ENCODE measurements at regions not wholly inside any gene's neighbourhood (a gene's known extent, or its start where the extent isn't known, plus 50 kb on each side); places are given as distances from the start of the nearest gene placed in this dataset.

DNA sequence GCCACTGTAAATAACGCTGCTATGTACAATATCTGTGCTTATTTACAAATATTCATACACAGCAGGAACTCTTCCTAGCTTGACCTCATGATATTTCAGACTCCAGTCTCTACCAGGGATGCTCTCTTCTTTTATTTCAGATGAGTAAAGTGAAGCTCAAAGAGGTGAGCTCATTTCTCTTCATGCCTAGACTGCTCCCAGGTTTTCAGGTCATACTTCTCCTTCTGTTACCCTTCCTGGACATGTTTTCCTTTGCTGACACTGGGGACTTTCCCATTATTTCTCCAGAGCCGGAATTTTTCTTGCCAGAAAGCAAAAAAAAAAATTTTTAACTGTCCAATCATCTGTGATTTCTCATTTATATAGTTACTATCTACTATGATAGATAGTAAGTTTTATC, 147.2 kb upstream of the DST start (continued):
- TF ChIP-seq, protein P1, sequence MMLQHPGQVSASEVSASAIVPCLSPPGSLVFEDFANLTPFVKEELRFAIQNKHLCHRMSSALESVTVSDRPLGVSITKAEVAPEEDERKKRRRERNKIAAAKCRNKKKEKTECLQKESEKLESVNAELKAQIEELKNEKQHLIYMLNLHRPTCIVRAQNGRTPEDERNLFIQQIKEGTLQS (IDR thresholded peaks at IDR 0.05), result no peak
- TF ChIP-seq GABPA (IDR thresholded peaks at IDR 0.05 in 1 of 2, conservative IDR thresholded peaks at IDR 0.05 in 1 of 2), result no peak

DNA sequence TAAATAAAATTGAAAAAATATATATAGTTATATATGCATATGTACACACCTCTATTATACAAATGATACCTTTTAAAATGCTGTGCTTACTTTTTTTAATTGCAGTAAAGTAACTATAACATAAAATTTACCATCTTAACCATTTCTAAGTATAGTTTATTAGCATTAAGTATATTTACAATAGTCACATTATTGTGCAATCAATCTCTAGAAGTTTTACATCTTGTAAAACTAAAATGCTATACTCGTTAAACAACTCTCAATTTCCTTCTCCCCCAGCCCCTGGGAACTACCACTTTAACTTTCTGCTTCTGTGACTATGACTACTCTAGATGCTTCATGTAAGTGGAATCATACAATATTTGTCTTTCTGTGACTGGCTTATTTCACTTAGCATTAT, 146.7 kb upstream of the DST start:
- TF ChIP-seq, protein P2, sequence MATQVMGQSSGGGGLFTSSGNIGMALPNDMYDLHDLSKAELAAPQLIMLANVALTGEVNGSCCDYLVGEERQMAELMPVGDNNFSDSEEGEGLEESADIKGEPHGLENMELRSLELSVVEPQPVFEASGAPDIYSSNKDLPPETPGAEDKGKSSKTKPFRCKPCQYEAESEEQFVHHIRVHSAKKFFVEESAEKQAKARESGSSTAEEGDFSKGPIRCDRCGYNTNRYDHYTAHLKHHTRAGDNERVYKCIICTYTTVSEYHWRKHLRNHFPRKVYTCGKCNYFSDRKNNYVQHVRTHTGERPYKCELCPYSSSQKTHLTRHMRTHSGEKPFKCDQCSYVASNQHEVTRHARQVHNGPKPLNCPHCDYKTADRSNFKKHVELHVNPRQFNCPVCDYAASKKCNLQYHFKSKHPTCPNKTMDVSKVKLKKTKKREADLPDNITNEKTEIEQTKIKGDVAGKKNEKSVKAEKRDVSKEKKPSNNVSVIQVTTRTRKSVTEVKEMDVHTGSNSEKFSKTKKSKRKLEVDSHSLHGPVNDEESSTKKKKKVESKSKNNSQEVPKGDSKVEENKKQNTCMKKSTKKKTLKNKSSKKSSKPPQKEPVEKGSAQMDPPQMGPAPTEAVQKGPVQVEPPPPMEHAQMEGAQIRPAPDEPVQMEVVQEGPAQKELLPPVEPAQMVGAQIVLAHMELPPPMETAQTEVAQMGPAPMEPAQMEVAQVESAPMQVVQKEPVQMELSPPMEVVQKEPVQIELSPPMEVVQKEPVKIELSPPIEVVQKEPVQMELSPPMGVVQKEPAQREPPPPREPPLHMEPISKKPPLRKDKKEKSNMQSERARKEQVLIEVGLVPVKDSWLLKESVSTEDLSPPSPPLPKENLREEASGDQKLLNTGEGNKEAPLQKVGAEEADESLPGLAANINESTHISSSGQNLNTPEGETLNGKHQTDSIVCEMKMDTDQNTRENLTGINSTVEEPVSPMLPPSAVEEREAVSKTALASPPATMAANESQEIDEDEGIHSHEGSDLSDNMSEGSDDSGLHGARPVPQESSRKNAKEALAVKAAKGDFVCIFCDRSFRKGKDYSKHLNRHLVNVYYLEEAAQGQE (IDR thresholded peaks at IDR 0.05), result no peak
- no peak for TF ChIP-seq RXRA (IDR thresholded peaks at IDR 0.05)
- TF ChIP-seq HNF4A (conservative IDR thresholded peaks at IDR 0.05), result no peak
- TF ChIP-seq, protein P3, sequence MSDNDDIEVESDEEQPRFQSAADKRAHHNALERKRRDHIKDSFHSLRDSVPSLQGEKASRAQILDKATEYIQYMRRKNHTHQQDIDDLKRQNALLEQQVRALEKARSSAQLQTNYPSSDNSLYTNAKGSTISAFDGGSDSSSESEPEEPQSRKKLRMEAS (IDR thresholded peaks at IDR 0.05), result no peak
- TF ChIP-seq, protein P4, sequence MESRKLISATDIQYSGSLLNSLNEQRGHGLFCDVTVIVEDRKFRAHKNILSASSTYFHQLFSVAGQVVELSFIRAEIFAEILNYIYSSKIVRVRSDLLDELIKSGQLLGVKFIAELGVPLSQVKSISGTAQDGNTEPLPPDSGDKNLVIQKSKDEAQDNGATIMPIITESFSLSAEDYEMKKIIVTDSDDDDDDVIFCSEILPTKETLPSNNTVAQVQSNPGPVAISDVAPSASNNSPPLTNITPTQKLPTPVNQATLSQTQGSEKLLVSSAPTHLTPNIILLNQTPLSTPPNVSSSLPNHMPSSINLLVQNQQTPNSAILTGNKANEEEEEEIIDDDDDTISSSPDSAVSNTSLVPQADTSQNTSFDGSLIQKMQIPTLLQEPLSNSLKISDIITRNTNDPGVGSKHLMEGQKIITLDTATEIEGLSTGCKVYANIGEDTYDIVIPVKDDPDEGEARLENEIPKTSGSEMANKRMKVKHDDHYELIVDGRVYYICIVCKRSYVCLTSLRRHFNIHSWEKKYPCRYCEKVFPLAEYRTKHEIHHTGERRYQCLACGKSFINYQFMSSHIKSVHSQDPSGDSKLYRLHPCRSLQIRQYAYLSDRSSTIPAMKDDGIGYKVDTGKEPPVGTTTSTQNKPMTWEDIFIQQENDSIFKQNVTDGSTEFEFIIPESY (IDR thresholded peaks at IDR 0.05), result no peak
- TF ChIP-seq TAF1 (conservative IDR thresholded peaks at IDR 0.05), result no peak
- TF ChIP-seq HNF4G (IDR thresholded peaks at IDR 0.05), result no peak
- TF ChIP-seq, protein P5, sequence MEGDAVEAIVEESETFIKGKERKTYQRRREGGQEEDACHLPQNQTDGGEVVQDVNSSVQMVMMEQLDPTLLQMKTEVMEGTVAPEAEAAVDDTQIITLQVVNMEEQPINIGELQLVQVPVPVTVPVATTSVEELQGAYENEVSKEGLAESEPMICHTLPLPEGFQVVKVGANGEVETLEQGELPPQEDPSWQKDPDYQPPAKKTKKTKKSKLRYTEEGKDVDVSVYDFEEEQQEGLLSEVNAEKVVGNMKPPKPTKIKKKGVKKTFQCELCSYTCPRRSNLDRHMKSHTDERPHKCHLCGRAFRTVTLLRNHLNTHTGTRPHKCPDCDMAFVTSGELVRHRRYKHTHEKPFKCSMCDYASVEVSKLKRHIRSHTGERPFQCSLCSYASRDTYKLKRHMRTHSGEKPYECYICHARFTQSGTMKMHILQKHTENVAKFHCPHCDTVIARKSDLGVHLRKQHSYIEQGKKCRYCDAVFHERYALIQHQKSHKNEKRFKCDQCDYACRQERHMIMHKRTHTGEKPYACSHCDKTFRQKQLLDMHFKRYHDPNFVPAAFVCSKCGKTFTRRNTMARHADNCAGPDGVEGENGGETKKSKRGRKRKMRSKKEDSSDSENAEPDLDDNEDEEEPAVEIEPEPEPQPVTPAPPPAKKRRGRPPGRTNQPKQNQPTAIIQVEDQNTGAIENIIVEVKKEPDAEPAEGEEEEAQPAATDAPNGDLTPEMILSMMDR (IDR thresholded peaks at IDR 0.05; ENCODE audit: low read depth, low read length, missing input control), result no peak
- TF ChIP-seq NR2F2 (IDR thresholded peaks at IDR 0.05), result no peak
- TF ChIP-seq GABPA (IDR thresholded peaks at IDR 0.05 in 1 of 2, conservative IDR thresholded peaks at IDR 0.05 in 1 of 2), result no peak
- no peak for TF ChIP-seq FOXA1 (IDR thresholded peaks at IDR 0.05)
- no peak for TF ChIP-seq FOXA2 (IDR thresholded peaks at IDR 0.05)
- TF ChIP-seq, protein P1 (IDR thresholded peaks at IDR 0.05), result no peak
- no peak for TF ChIP-seq SP1 (IDR thresholded peaks at IDR 0.05)
- 74% methylated on average over 1 of the region's 1 CpG for WGBS
- H3K4me1 ChIP-seq (ENCODE audit: control insufficient read depth in 4 of 4, insufficient read depth in 4 of 4, low read length in 3 of 4), result no peaks in the 10 kb centered on the region

More for the DNA sequence above, 146.7 kb upstream of the DST start:
- DNase-seq (ENCODE audit: low spot score), result no peak
- Histone ChIP-seq H3K36me3 (ENCODE audit: control insufficient read depth in 4 of 4, insufficient read depth in 3 of 4, low read depth in 1 of 4, low read length in 3 of 4) (no peaks in the 10 kb centered on the region), H3K4me3 (ENCODE audit: low read depth in 1 of 3, low read length in 3 of 3) (no peak overlapping the region), H3K9ac (ENCODE audit: low read depth in 1 of 2, low read length in 2 of 2) (no peak overlapping the region), H3K27ac (ENCODE audit: low read depth in 1 of 2, low read length in 2 of 2) (no peak overlapping the region), H3K27me3 (ENCODE audit: control insufficient read depth in 4 of 4, insufficient read depth in 4 of 4, low read length in 3 of 4) (peaks cover 0 to 3% (median 0%) of the 10 kb centered on the region in 4 donors), H3K9me3 (ENCODE audit: control insufficient read depth in 4 of 4, low read length in 3 of 4) (no peaks in the 10 kb centered on the region)
